ENCODE measurements at regions not wholly inside any gene's neighbourhood (a gene's known extent, or its start where the extent isn't known, plus 50 kb on each side); places are given as distances from the start of the nearest gene placed in this dataset.

DNA sequence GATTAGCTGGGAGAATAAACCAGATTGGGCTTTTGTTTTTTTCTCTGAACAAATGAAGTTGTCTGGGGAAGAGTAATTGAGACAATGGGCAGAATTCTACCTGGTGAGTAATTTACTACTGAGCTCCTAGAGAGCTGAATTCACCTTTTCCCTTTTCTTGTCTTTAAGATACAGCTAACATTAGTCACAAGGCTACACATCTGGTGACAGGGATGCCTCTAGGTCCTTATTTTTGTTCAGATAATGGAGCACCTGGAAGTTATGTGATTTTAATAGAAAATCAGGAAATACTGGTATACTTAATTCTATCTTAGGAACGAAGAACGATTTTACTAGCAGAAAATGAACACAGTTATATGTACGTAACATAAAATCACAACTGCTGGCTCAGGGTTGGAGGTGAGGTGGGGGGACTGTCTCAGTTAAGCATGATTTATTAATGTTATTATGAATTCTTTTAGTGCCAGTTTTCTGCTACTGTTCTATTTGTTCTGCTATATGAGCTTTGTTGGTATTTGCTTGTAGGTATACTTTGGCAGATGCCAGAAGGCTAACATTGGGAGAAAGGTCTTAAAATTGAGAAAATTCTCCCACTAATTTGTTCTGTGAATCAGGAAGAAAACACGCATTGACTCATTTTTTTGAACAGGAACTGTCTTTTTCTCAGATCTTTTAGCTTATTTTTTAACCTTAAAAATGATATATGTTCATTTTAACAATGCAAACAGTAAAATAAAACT, 482.7 kb upstream of the RGS6 start:
- DNase-seq = no peak
- Histone ChIP-seq H3K4me3 (no peak overlapping the region), H3K27ac (no peak overlapping the region), H3K27me3 (no peaks in the 10 kb centered on the region), H3K9me3 (no peaks in the 10 kb centered on the region), H3K36me3 (no peaks in the 10 kb centered on the region), H3K4me1 (no peaks in the 10 kb centered on the region)
- TF ChIP-seq, protein P1, sequence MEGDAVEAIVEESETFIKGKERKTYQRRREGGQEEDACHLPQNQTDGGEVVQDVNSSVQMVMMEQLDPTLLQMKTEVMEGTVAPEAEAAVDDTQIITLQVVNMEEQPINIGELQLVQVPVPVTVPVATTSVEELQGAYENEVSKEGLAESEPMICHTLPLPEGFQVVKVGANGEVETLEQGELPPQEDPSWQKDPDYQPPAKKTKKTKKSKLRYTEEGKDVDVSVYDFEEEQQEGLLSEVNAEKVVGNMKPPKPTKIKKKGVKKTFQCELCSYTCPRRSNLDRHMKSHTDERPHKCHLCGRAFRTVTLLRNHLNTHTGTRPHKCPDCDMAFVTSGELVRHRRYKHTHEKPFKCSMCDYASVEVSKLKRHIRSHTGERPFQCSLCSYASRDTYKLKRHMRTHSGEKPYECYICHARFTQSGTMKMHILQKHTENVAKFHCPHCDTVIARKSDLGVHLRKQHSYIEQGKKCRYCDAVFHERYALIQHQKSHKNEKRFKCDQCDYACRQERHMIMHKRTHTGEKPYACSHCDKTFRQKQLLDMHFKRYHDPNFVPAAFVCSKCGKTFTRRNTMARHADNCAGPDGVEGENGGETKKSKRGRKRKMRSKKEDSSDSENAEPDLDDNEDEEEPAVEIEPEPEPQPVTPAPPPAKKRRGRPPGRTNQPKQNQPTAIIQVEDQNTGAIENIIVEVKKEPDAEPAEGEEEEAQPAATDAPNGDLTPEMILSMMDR (IDR thresholded peaks at IDR 0.05) = no peak
- no peak for TF ChIP-seq POLR2A (IDR thresholded peaks at IDR 0.05)
- intact Hi-C loops (cut with DNase I; ENCODE audit: low total_unique reads) = no loop called here

DNA sequence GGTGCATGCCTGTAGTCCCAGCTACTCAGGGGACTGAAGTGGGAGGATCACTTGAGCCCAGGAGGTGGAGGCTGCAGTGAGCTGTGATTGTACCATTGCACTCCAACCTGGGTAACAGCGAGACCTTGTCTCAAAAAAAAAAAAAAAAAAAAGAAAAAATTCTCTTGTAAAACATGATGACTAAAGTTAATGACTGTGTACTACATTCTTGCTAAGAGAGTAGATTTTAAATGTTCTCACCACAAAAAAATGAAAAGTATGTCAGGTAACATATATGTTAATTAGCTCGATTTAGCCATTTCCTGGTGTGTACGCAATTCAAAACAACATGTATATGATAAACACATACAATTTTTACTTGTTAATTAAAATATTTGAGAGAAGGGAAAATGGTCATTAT, 480.7 kb upstream of the RGS6 start:
- H3K27me3 ChIP-seq = no peaks in the 10 kb centered on the region
- no peak for DNase-seq
- H3K4me3 ChIP-seq = no peak overlapping the region
- no peaks in the 10 kb centered on the region for H3K36me3 ChIP-seq
- H3K9me3 ChIP-seq = no peaks in the 10 kb centered on the region
- intact Hi-C loops (cut with DNase I; ENCODE audit: low total_unique reads) = no loop called here
- no peaks in the 10 kb centered on the region for H3K4me1 ChIP-seq
- TF ChIP-seq, protein P1 (IDR thresholded peaks at IDR 0.05) = no peak
- no peak for TF ChIP-seq POLR2A (IDR thresholded peaks at IDR 0.05)
- no peak overlapping the region for H3K27ac ChIP-seq

DNA sequence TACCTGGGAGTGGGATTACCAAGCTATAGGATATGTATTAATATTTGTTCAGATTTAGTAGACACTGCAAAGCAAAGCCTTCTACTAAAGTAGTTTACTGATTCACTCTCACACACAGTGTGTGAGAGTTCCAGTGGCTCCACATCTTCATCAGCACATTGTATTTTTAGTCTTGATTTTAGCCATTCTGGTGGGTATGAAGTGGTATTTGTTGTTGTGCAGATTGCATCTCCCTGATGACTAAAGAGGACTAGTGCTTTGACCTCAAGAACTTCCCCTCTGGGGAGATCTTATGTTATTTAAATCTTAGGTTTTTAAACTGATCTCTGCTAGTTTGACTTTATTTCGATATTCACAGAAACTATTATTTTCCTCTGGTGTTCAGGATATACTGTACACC, 479.7 kb upstream of the RGS6 start:
- Histone ChIP-seq H3K27me3 (no peaks in the 10 kb centered on the region), H3K27ac (no peak overlapping the region), H3K36me3 (no peaks in the 10 kb centered on the region), H3K4me3 (no peak overlapping the region), H3K4me1 (no peaks in the 10 kb centered on the region), H3K9me3 (no peaks in the 10 kb centered on the region)
- no peak for TF ChIP-seq POLR2A (IDR thresholded peaks at IDR 0.05)
- TF ChIP-seq, protein P1 (IDR thresholded peaks at IDR 0.05) = no peak
- intact Hi-C loops (cut with DNase I; ENCODE audit: low total_unique reads) = no loop called here
- DNase-seq = no peak

DNA sequence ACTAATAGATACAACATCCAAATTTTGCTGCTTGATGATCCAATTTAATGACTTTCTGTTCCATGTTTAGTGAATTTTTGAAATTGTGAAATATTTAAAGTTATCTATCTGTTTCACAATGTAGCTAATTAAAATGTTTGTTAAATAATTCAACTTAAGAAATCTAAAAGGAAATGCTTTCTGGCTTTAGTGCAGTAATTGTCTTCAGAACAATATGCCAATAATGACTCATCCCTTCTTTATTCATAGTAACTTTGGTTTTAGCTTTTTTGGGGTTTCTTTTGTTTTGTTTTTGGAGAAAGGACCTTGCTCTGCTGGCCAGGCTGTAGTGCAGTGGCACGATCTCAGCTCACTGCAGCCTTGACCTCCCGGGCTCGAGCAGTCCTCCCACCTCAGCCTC, 479.2 kb upstream of the RGS6 start:
- Histone ChIP-seq H3K9me3 (no peaks in the 10 kb centered on the region), H3K4me3 (no peak overlapping the region), H3K27me3 (no peaks in the 10 kb centered on the region), H3K27ac (no peak overlapping the region), H3K36me3 (no peaks in the 10 kb centered on the region), H3K4me1 (no peaks in the 10 kb centered on the region)
- TF ChIP-seq, protein P1 (IDR thresholded peaks at IDR 0.05) = no peak
- no peak for TF ChIP-seq POLR2A (IDR thresholded peaks at IDR 0.05)
- no peak for DNase-seq
- intact Hi-C loops (cut with DNase I; ENCODE audit: low total_unique reads) = no loop called here

DNA sequence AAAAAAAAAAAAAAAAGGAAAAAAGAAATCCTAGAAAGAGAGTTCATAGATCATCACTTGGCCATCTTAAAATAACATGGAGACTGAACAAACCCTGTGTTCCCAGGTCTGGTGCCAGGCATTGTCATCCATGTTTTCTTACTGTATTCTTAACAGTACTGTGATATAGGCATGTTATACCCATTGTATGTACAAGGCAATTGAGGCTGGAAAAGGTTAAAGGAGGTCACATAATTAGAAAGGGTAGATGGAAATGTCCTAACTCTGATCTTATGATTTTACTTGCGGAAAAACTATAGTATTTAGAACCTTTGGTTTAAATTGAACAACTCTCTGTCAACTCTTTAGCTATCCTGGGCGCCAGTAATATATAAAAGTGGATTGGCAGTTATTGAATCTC, 478.2 kb upstream of the RGS6 start:
- Histone ChIP-seq H3K36me3 (no peaks in the 10 kb centered on the region), H3K27ac (no peak overlapping the region), H3K4me1 (no peaks in the 10 kb centered on the region), H3K27me3 (no peaks in the 10 kb centered on the region), H3K9me3 (no peaks in the 10 kb centered on the region), H3K4me3 (no peak overlapping the region)
- no peak for DNase-seq
- intact Hi-C loops (cut with DNase I; ENCODE audit: low total_unique reads) = no loop called here
- TF ChIP-seq POLR2A (IDR thresholded peaks at IDR 0.05) = no peak
- TF ChIP-seq, protein P1 (IDR thresholded peaks at IDR 0.05) = no peak

Measured in uterus (tissue), 3 donors.